C4-2B (cell line): ENCODE measurements at regions not wholly inside any gene's neighbourhood (a gene's known extent, or its start where the extent isn't known, plus 50 kb on each side); places are given as distances from the start of the nearest gene placed in this dataset.

Experiments
- H3K27ac ChIP-seq: fragments of 450-650 bp; 2 replicates; pipeline ENCODE4 v1.5.1; 2017
- CTCF ChIP-seq: fragments of 450-650 bp; conservative IDR thresholded peaks from 2 replicates; pipeline ENCODE4 v1.5.1; 2017; ENCODE audit warnings: mild to moderate bottlenecking
- ZFX ChIP-seq: fragments of 450-650 bp; IDR thresholded peaks from 2 replicates; pipeline ENCODE4 v1.6.1; 2017

GRCh38 chr7:45253368-45253767 lies 95.8 kb downstream of the RAMP3 start:
- TF ChIP-seq ZFX (no peak), CTCF (no peak)
- H3K27ac ChIP-seq, result no peak overlapping the region

- no peak overlapping the region for H3K27ac ChIP-seq
- no peak for TF ChIP-seq ZFX
- no peak for TF ChIP-seq CTCF
Measured at GRCh38 chr7:45255187-45255586, 97.6 kb downstream of the RAMP3 start.

DNA sequence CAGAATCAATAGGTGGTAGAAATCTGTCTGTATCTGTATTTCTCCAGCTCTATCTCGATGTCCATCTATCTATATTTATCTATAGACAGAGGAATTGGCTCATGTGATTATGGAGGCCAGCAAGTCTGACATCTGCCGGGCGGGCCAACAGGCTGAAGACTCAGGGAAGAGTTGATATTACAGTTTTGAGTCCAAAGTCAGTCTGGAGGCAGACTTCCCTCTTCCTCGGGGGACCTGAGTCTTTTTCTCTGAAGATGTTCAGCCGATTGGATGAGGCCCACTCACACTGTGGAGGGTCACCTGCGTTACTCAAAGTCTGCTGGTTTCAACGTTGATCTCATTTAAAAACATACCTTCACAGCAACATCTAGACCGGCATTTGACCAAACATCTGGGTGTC lies 98.7 kb downstream of the RAMP3 start:
- no peak overlapping the region for H3K27ac ChIP-seq
- TF ChIP-seq CTCF, result no peak
- no peak for TF ChIP-seq ZFX

DNA sequence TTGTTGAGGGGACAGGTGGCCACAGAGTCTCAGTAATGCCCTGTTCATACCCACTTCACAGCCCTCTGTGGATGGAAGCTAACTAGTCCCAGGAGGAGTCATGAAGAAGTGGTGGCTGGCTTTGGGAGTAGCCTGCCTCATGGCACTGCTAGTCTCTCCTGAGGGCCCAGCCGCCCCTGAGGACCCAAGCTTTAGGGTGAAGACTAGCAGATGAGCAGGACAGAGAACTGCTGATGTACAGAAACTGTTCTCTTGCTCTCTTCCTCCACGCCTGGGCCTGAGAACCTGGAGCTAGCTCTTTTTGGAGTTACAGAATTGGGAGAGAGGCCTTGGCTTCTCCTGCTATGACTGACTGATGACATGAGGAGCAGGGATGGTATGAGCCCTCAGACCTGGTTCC lies 99.2 kb downstream of the RAMP3 start:
- TF ChIP-seq CTCF, result no peak
- no peak for TF ChIP-seq ZFX
- H3K27ac ChIP-seq, result no peak overlapping the region

- TF ChIP-seq ZFX, result no peak
- no peak for TF ChIP-seq CTCF
- no peak overlapping the region for H3K27ac ChIP-seq
Measured at GRCh38 chr7:45257284-45257683, 99.7 kb downstream of the RAMP3 start.

DNA sequence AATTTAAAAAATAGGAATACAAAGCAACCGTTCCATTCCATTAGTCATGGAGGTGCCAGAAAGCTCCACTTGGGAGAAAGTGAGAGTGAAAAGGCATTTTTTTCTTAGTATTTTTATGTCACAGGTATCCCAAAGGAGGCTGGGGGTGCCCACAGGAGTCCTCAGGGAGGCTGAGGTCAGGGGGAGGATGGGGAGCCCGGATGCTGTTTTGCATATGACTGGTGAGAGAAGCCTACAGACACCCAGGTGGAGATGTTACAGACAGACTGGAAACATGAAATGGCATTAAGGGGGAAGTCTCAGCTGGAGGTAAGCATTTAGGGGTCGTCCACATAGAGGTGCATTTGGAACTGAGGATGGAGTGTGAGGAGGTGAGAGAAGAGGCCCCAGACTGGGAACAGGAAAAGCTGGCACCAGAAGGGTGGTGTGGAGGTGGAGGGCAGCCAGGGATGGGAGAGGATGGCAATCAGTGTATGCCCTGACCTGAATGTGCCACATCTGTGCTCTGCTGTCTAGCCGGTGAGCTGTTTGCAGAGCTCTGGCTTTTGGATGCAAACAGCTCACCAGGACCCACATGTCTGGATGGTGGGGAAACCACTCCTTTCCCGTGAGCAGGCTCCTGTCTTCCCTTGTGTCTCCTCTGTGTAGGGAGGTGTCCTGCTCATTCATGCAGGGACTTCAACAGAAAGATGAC lies 101.1 kb downstream of the RAMP3 start:
- no peak overlapping the region for H3K27ac ChIP-seq
- TF ChIP-seq ZFX (no peak), CTCF (no peak)

- no peak overlapping the region for H3K27ac ChIP-seq
- TF ChIP-seq CTCF (no peak), ZFX (no peak)
Measured at GRCh38 chr7:45259227-45259596, 101.6 kb downstream of the RAMP3 start.
